HCT116 (cell line): ENCODE measurements at regions not wholly inside any gene's neighbourhood (a gene's known extent, or its start where the extent isn't known, plus 50 kb on each side); places are given as distances from the start of the nearest gene placed in this dataset.

ENCODE experiments used
- ATAC-seq: fragments of 200-7000 bp; cut with Tn5 transposase; 2 replicates; pipeline ENCODE4 v1.9.1; 2020; ENCODE audit warnings: mild to moderate bottlenecking, moderate library complexity
- BruUV-seq: library from RNA; stranded (reverse); fragments of 400-500 nt; replicated peaks from 2 replicates; lab custom pipeline; 2021; lab: Mats Ljungman, UMichigan
- CTCF ChIA-PET: fragments of 300-600 bp; sonication (Branson Sonifier 250); formaldehyde crosslinking; loops from one replicate; lab custom pipeline; 2021; ENCODE audit warnings: antibody characterized with exemption; lab: Charles Lee
- POLR2A ChIA-PET: fragments of 300-600, 350-600 bp; sonication (Branson Sonifier 250); formaldehyde crosslinking; loops from one replicate; lab custom pipeline; 2021; ENCODE audit warnings: antibody characterized with exemption; lab: Charles Lee
- RAD21 ChIA-PET, 2 experiments: fragments of 300-600 bp; sonication (Branson Sonifier 250); formaldehyde crosslinking; loops; one replicate each; lab custom pipeline; 2023; ENCODE audit warnings: low total read pairs in 2 of 2; ENCODE audit not compliant: uncharacterized antibody in 2 of 2, unreplicated experiment in 2 of 2, low non-redundant PET in 1 of 2; lab: Charles Lee
- DNase-seq: peaks from one replicate; pipeline ENCODE4 v3.0.0-alpha.2; 2010; ENCODE audit warnings: low read depth, low spot score
- H2AFZ ChIP-seq: fragments of 200-600 bp; shearing (Covaris generic), sonication (generic); 2 replicates; pipeline ENCODE4 v1.6.1; 2017; ENCODE audit warnings: low read depth, mixed run types, mixed read lengths, antibody characterized with exemption, low read length; ENCODE audit not compliant: poor library complexity, severe bottlenecking
- H3K27ac ChIP-seq: 2 replicates; pipeline ENCODE4 v1.5.1; 2012; ENCODE audit warnings: low read depth, low read length
- H3K27me3 ChIP-seq: fragments of 200-600 bp; sonication (generic); 2 replicates; pipeline ENCODE4 v1.6.1; 2016; ENCODE audit warnings: mixed run types, low read length, mixed read lengths; ENCODE audit not compliant: insufficient read depth
- H3K36me3 ChIP-seq, 2 experiments: fragments of 200-500 bp in 1 of 2; fragments of 200-600 bp in 1 of 2; sonication (Bioruptor generic) in 1 of 2; sonication (generic) in 1 of 2; 2 replicates each; pipeline versions ENCODE4 v1.5.1 to v1.6.1; 2014 to 2016; ENCODE audit warnings: low read length in 2 of 2, inconsistent platforms in 1 of 2, mixed read lengths in 1 of 2, mixed run types in 1 of 2; ENCODE audit not compliant: insufficient read depth in 2 of 2, control insufficient read depth in 1 of 2
- H3K4me1 ChIP-seq, 2 experiments: fragments of 200-600 bp in 1 of 2; sonication (generic) in 1 of 2; 2 replicates each; pipeline versions ENCODE4 v1.5.1 to v1.6.1; 2012 to 2017; ENCODE audit warnings: low read length in 2 of 2, inconsistent platforms in 1 of 2, mild to moderate bottlenecking in 1 of 2, mixed read lengths in 1 of 2, mixed run types in 1 of 2, moderate library complexity in 1 of 2; ENCODE audit not compliant: insufficient read depth in 2 of 2, control insufficient read depth in 1 of 2
- H3K4me2 ChIP-seq: fragments of 200-600 bp; sonication (generic); 2 replicates; pipeline ENCODE4 v1.6.1; 2017; ENCODE audit warnings: mixed run types, low read length, mixed read lengths
- H3K4me3 ChIP-seq, 2 experiments: fragments of 200-600 bp in 1 of 2; sonication (generic) in 1 of 2; replicated peaks in 1 of 2; 2 replicates each; pipeline ENCODE4 v1.5.1; 2011 to 2016; ENCODE audit warnings: low read length in 2 of 2, control low read depth in 1 of 2, low read depth in 1 of 2, mild to moderate bottlenecking in 1 of 2, mixed read lengths in 1 of 2, mixed run types in 1 of 2
- H3K79me2 ChIP-seq: fragments of 200-600 bp; sonication (generic); 2 replicates; pipeline ENCODE4 v1.6.1; 2017; ENCODE audit warnings: mild to moderate bottlenecking, mixed run types, low read length, moderate library complexity, mixed read lengths; ENCODE audit not compliant: insufficient read depth
- H3K9ac ChIP-seq: fragments of 200-600 bp; sonication (generic); 2 replicates; pipeline ENCODE4 v1.6.1; 2016; ENCODE audit warnings: low read length, mixed read lengths
- H3K9me2 ChIP-seq: fragments of 200-600 bp; sonication (generic), shearing (Covaris generic); 2 replicates; pipeline ENCODE4 v1.6.1; 2017; ENCODE audit warnings: mixed run types, mild to moderate bottlenecking, moderate library complexity; ENCODE audit not compliant: insufficient read depth
- H3K9me3 ChIP-seq, 2 experiments: fragments of 200-500 bp in 1 of 2; fragments of 200-600 bp in 1 of 2; sonication (Bioruptor generic) in 1 of 2; sonication (generic) in 1 of 2; 2 replicates each; pipeline ENCODE4 v1.6.1; 2014 to 2017; ENCODE audit warnings: low read length in 2 of 2, mixed read lengths in 2 of 2, inconsistent platforms in 1 of 2, low read depth in 1 of 2, mild to moderate bottlenecking in 1 of 2, mixed run types in 1 of 2, moderate library complexity in 1 of 2; ENCODE audit not compliant: control insufficient read depth in 1 of 2, insufficient read depth in 1 of 2
- H4K20me1 ChIP-seq: fragments of 200-600 bp; sonication (generic), shearing (Covaris generic); 2 replicates; pipeline ENCODE4 v1.6.1; 2017; ENCODE audit warnings: mixed run types, mild to moderate bottlenecking, moderate library complexity; ENCODE audit not compliant: insufficient read depth
- ATF3 ChIP-seq: IDR thresholded peaks from 2 replicates; pipeline ENCODE4 v1.6.1; 2012
- CBX3 ChIP-seq: IDR thresholded peaks from 2 replicates; pipeline ENCODE4 v1.6.1; 2012; ENCODE audit warnings: low read depth
- ELF1 ChIP-seq: IDR thresholded peaks from 2 replicates; pipeline ENCODE4 v1.6.1; 2012; ENCODE audit warnings: low read depth, borderline replicate concordance
- EZH2phosphoT487 ChIP-seq: fragments of 200-600 bp; IDR thresholded peaks from 2 replicates; pipeline ENCODE4 v1.6.1; 2018; ENCODE audit warnings: antibody characterized with exemption, borderline replicate concordance
- POLR2A ChIP-seq: IDR thresholded peaks from 2 replicates; pipeline ENCODE4 v1.7.0; 2011; ENCODE audit warnings: borderline replicate concordance; ENCODE audit not compliant: insufficient read depth, insufficient read length; ENCODE audit errors: extremely low read depth
- POLR2AphosphoS5 ChIP-seq: IDR thresholded peaks from 2 replicates; pipeline ENCODE4 v1.6.1; 2011; ENCODE audit warnings: mild to moderate bottlenecking, low read depth, low read length, moderate library complexity
- RAD21 ChIP-seq: IDR thresholded peaks from 2 replicates; pipeline ENCODE4 v1.6.1; 2012; ENCODE audit warnings: low read depth, mild to moderate bottlenecking
- REST ChIP-seq: IDR thresholded peaks from 2 replicates; pipeline ENCODE4 v1.6.1; 2012; ENCODE audit warnings: low read depth
- SIN3A ChIP-seq: IDR thresholded peaks from 2 replicates; pipeline ENCODE4 v1.6.1; 2012; ENCODE audit warnings: low read depth
- SRF ChIP-seq: IDR thresholded peaks from 2 replicates; pipeline ENCODE4 v1.6.1; 2012; ENCODE audit warnings: low read depth
- ZBTB33 ChIP-seq: IDR thresholded peaks from 2 replicates; pipeline ENCODE4 v1.6.1; 2011; ENCODE audit warnings: mild to moderate bottlenecking, low read length, moderate library complexity; ENCODE audit not compliant: insufficient replicate concordance; ENCODE audit errors: extremely low read depth
- ZFX ChIP-seq: fragments of 450-650 bp; IDR thresholded peaks from 2 replicates; pipeline ENCODE4 v1.6.1; 2017
- intact Hi-C: fragments of 100-400 bp; cut with micrococcal nuclease; formaldehyde crosslinking; loops from 2 replicates; pipeline ENCODE4 v1.10.0; 2022
- TF ChIP-seq, protein P1 (sequence below), 3 experiments: fragments of 200-600 bp in 1 of 3; sonication (generic) in 1 of 3; IDR thresholded peaks in 2 of 3; conservative IDR thresholded peaks in 1 of 3; 2 replicates each; pipeline ENCODE4 v1.5.1; 2012 to 2017; ENCODE audit warnings: low read depth in 2 of 3, low read length in 2 of 3, antibody characterized with exemption in 1 of 3, borderline replicate concordance in 1 of 3, control low read depth in 1 of 3, mild to moderate bottlenecking in 1 of 3, mixed read lengths in 1 of 3, mixed run types in 1 of 3, moderate library complexity in 1 of 3; ENCODE audit not compliant: insufficient read depth in 1 of 3
- TF ChIP-seq, protein P2 (sequence below): IDR thresholded peaks from 2 replicates; pipeline ENCODE4 v1.6.1; 2012

- TF ChIP-seq, protein P1, sequence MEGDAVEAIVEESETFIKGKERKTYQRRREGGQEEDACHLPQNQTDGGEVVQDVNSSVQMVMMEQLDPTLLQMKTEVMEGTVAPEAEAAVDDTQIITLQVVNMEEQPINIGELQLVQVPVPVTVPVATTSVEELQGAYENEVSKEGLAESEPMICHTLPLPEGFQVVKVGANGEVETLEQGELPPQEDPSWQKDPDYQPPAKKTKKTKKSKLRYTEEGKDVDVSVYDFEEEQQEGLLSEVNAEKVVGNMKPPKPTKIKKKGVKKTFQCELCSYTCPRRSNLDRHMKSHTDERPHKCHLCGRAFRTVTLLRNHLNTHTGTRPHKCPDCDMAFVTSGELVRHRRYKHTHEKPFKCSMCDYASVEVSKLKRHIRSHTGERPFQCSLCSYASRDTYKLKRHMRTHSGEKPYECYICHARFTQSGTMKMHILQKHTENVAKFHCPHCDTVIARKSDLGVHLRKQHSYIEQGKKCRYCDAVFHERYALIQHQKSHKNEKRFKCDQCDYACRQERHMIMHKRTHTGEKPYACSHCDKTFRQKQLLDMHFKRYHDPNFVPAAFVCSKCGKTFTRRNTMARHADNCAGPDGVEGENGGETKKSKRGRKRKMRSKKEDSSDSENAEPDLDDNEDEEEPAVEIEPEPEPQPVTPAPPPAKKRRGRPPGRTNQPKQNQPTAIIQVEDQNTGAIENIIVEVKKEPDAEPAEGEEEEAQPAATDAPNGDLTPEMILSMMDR (IDR thresholded peaks at IDR 0.05 in 2 of 3, conservative IDR thresholded peaks at IDR 0.05 in 1 of 3; ENCODE audit: borderline replicate concordance in 1 of 3, insufficient read depth in 1 of 3, low read depth in 2 of 3, low read length in 2 of 3), result no peak
- TF ChIP-seq EZH2phosphoT487, result no peak
- no peak for TF ChIP-seq ATF3
- TF ChIP-seq POLR2AphosphoS5, result no peak
- TF ChIP-seq POLR2A, result no peak
- no peak for TF ChIP-seq SRF
- TF ChIP-seq REST, result no peak
Observed at GRCh38 chr14:42950363-42950762, 1343.7 kb downstream of the LRFN5 start (continued).

GRCh38 chr14:42947991-42948390, 1341.3 kb downstream of the LRFN5 start:
- H3K4me3 ChIP-seq, result no peak overlapping the region
- DNase-seq (no peak), ATAC-seq (no peak)
- CTCF ChIA-PET, result no interaction called here
- H3K9me3 ChIP-seq, result no peaks in the 10 kb centered on the region; a peak in 1 of 4 replicates
- no peak overlapping the region for H3K9ac ChIP-seq
- no peaks in the 10 kb centered on the region for H3K36me3 ChIP-seq
- H3K4me1 ChIP-seq, result no peaks in the 10 kb centered on the region
- RAD21 ChIA-PET, result no interaction called here
- POLR2A ChIA-PET, result no interaction called here
- H3K4me2 ChIP-seq, result no peak overlapping the region
- no TSS peak for BruUV-seq
- H3K27me3 ChIP-seq, result no peaks in the 10 kb centered on the region
- H3K9me2 ChIP-seq, result no peaks in the 10 kb centered on the region
- no peak overlapping the region for H2AFZ ChIP-seq
- intact Hi-C loops, result no loop called here
- H3K27ac ChIP-seq, result no peak overlapping the region
- no peaks in the 10 kb centered on the region for H4K20me1 ChIP-seq
- H3K79me2 ChIP-seq, result no peaks in the 10 kb centered on the region
- TF ChIP-seq ATF3 (no peak), ZBTB33 (no peak), EZH2phosphoT487 (no peak), ELF1 (no peak), ZFX (no peak), SIN3A (no peak), CBX3 (no peak), RAD21 (no peak), SRF (no peak)
- TF ChIP-seq, protein P1 (IDR thresholded peaks at IDR 0.05 in 2 of 3, conservative IDR thresholded peaks at IDR 0.05 in 1 of 3; ENCODE audit: borderline replicate concordance in 1 of 3, insufficient read depth in 1 of 3, low read depth in 2 of 3, low read length in 2 of 3), result no peak
- TF ChIP-seq, protein P2, sequence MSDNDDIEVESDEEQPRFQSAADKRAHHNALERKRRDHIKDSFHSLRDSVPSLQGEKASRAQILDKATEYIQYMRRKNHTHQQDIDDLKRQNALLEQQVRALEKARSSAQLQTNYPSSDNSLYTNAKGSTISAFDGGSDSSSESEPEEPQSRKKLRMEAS, result no peak
